ENCODE measurements at regions not wholly inside any gene's neighbourhood (a gene's known extent, or its start where the extent isn't known, plus 50 kb on each side); places are given as distances from the start of the nearest gene placed in this dataset.

GRCh38 chr11:37724315-37724714 lies 1126.3 kb upstream of the RAG2 start:
- no CpG with 5 or more reads among the region's 4 CpGs for WGBS (ENCODE audit: extremely low coverage, insufficient read length, low lambda C conversion rate)
- H3K79me2 ChIP-seq (ENCODE audit: insufficient read depth, low read length): no peaks in the 10 kb centered on the region
- no peaks in the 10 kb centered on the region for H3K27me3 Mint-ChIP-seq (ENCODE audit: low read depth)

More at GRCh38 chr11:37724315-37724714, 1126.3 kb upstream of the RAG2 start:
- H3K27me3 ChIP-seq (ENCODE audit: insufficient read depth, low read length): no peaks in the 10 kb centered on the region
- H3K27ac ChIP-seq (ENCODE audit: insufficient read length, low read depth, low read length): no peak overlapping the region
- H3K9me3 ChIP-seq (ENCODE audit: control insufficient read depth, low read depth, low read length): no peaks in the 10 kb centered on the region
- no peak overlapping the region for H3K14ac ChIP-seq (ENCODE audit: insufficient read depth, low read length)
- no peak overlapping the region for H2BK5ac ChIP-seq (ENCODE audit: insufficient read length, low read length)
- no peak overlapping the region for H2AFZ ChIP-seq (ENCODE audit: low read length)
- H2BK120ac ChIP-seq (ENCODE audit: low read depth, low read length, poor library complexity, severe bottlenecking): no peak overlapping the region
- H4K91ac ChIP-seq (ENCODE audit: insufficient read length, low read depth, low read length): no peak overlapping the region
- no peak for DNase-seq
- no peak overlapping the region for H3K27ac Mint-ChIP-seq
- H2BK20ac ChIP-seq (ENCODE audit: low read depth, low read length, poor library complexity, severe bottlenecking): no peak overlapping the region
- no peak overlapping the region for H3K18ac ChIP-seq (ENCODE audit: insufficient read length, low read depth, low read length)
- H3K9me3 Mint-ChIP-seq: no peaks in the 10 kb centered on the region
- H3K4me1 ChIP-seq (ENCODE audit: insufficient read depth, low read length): no peaks in the 10 kb centered on the region
- no peak overlapping the region for H3K56ac ChIP-seq (ENCODE audit: insufficient read length, low read depth, low read length)
- no peak overlapping the region for H3K4me2 ChIP-seq (ENCODE audit: insufficient read depth, insufficient read length, low read length)
- no peak overlapping the region for H3K4ac ChIP-seq (ENCODE audit: low read depth, low read length)
- no peak overlapping the region for H4K5ac ChIP-seq (ENCODE audit: insufficient read length, low read depth, low read length)
- TF ChIP-seq CTCF (conservative IDR thresholded peaks at IDR 0.05): no peak
- H2BK15ac ChIP-seq (ENCODE audit: low read depth, low read length): no peak overlapping the region
- H3K79me1 ChIP-seq (ENCODE audit: insufficient read depth, low read depth, low read length, poor library complexity, severe bottlenecking): no peaks in the 10 kb centered on the region
- H4K20me1 ChIP-seq (ENCODE audit: control insufficient read depth, insufficient read depth, insufficient read length): no peaks in the 10 kb centered on the region
- no peak overlapping the region for H3K9ac ChIP-seq (ENCODE audit: extremely low read depth, insufficient read length, low read length)
- no peak overlapping the region for H3T11ph ChIP-seq (ENCODE audit: low read length)
- peaks cover 0 to 2% (median 0%) of the 10 kb centered on the region in 3 experiments; a peak in 1 of 7 replicates for H3K36me3 Mint-ChIP-seq (ENCODE audit: insufficient read depth in 1 of 3, low read depth in 3 of 3)
- H4K8ac ChIP-seq (replicated peaks; ENCODE audit: insufficient read length, low read depth, low read length): no peak overlapping the region
- no peak overlapping the region for H2BK12ac ChIP-seq (ENCODE audit: insufficient read length, low read depth, low read length)
- no peak overlapping the region for H3K23ac ChIP-seq (ENCODE audit: insufficient read length, low read depth, low read length)
- H3K4me3 Mint-ChIP-seq: no peak overlapping the region
- H3K4me1 Mint-ChIP-seq: no peaks in the 10 kb centered on the region
- H2AK5ac ChIP-seq (ENCODE audit: insufficient read length, low read length): no peak overlapping the region
- no peaks in the 10 kb centered on the region for H3K23me2 ChIP-seq (ENCODE audit: insufficient read length, low read depth, low read length, poor library complexity, severe bottlenecking)
